ENCODE measurements at regions not wholly inside any gene's neighbourhood (a gene's known extent, or its start where the extent isn't known, plus 50 kb on each side); places are given as distances from the start of the nearest gene placed in this dataset.

GRCh38 chr1:81664341-81664740 lies 136.4 kb upstream of the ADGRL2 start:
- TF ChIP-seq POLR2A (IDR thresholded peaks at IDR 0.05): no peak
- TF ChIP-seq, protein P1, sequence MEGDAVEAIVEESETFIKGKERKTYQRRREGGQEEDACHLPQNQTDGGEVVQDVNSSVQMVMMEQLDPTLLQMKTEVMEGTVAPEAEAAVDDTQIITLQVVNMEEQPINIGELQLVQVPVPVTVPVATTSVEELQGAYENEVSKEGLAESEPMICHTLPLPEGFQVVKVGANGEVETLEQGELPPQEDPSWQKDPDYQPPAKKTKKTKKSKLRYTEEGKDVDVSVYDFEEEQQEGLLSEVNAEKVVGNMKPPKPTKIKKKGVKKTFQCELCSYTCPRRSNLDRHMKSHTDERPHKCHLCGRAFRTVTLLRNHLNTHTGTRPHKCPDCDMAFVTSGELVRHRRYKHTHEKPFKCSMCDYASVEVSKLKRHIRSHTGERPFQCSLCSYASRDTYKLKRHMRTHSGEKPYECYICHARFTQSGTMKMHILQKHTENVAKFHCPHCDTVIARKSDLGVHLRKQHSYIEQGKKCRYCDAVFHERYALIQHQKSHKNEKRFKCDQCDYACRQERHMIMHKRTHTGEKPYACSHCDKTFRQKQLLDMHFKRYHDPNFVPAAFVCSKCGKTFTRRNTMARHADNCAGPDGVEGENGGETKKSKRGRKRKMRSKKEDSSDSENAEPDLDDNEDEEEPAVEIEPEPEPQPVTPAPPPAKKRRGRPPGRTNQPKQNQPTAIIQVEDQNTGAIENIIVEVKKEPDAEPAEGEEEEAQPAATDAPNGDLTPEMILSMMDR (IDR thresholded peaks at IDR 0.05): no peak

Data from right lobe of liver (tissue), 4 donors.